ENCODE measurements at regions not wholly inside any gene's neighbourhood (a gene's known extent, or its start where the extent isn't known, plus 50 kb on each side); places are given as distances from the start of the nearest gene placed in this dataset.

DNA sequence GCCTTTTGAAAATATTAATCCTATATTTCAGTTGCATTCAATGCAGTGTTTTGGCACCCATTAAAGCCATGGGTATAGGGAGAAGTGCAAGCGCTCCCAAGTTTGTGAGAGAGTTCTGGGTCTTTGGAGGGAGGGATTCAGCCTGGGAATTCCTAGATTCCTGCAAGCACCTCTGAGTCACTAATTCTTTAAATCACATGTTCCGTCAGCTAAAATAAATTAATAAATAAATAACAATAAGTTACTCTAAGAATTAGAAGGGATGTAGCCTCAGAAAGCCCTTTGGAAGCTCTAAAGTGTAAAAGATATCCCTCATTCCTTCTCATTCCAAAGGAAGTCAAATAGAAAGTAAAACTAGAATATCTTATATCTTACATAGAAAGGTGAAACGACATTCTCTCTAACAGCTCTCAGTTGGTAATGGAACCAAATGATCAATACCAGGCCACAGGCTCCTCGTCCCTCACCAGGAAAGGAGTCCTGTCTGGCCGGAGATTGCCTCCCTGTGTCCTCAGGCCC lies 222.4 kb upstream of the RBBP8 start:
- TF ChIP-seq, protein P1, sequence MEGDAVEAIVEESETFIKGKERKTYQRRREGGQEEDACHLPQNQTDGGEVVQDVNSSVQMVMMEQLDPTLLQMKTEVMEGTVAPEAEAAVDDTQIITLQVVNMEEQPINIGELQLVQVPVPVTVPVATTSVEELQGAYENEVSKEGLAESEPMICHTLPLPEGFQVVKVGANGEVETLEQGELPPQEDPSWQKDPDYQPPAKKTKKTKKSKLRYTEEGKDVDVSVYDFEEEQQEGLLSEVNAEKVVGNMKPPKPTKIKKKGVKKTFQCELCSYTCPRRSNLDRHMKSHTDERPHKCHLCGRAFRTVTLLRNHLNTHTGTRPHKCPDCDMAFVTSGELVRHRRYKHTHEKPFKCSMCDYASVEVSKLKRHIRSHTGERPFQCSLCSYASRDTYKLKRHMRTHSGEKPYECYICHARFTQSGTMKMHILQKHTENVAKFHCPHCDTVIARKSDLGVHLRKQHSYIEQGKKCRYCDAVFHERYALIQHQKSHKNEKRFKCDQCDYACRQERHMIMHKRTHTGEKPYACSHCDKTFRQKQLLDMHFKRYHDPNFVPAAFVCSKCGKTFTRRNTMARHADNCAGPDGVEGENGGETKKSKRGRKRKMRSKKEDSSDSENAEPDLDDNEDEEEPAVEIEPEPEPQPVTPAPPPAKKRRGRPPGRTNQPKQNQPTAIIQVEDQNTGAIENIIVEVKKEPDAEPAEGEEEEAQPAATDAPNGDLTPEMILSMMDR (IDR thresholded peaks at IDR 0.05; ENCODE audit: insufficient read depth, low read length, poor library complexity, severe bottlenecking), result no peak
- TF ChIP-seq EZH2phosphoT487 (conservative IDR thresholded peaks at IDR 0.05; ENCODE audit: low read length), result no peak
